ENCODE measurements at regions not wholly inside any gene's neighbourhood (a gene's known extent, or its start where the extent isn't known, plus 50 kb on each side); places are given as distances from the start of the nearest gene placed in this dataset.

DNA sequence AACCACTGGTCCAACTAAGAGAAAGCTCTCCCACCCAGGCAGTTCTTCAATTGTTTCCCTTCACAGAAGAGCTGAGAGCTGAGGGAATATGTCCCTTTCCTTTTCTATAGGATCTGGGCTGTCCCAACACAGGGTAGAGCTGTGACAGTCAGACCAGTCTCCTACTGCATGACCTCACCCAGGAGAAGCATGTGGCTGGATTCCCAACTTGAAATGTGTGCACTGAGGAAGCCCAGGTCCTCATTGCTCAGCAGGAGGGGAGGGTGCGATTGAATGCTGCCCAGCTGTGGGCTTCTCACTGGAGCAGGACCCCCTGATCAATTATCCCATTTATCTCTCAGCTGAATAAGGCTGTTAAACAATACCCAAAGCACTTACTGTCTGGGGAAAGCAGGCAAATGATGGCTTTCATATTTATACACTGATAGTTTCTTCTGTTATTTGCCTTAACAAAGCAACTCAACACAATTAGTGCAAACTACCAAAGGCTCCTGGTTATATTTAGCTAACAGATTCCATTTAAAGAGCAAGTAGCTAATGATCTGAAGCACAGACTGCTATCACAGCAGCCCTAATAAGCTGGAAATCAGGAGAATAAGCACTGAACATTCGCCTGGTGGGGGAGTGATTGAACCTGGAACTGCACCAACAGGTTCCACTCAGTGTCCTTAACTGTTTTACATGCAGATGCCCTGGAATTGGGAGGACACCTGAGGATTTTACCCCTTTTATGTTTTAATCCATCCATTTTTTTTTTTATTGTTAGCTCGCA lies 508.8 kb downstream of the CCSER2 start:
- no peak for TF ChIP-seq TAF1 (IDR thresholded peaks at IDR 0.05; ENCODE audit: borderline replicate concordance, low read depth, low read length)
- no peak for TF ChIP-seq POLR2AphosphoS5 (IDR thresholded peaks at IDR 0.05; ENCODE audit: low read depth, low read length)

Data from GM12892 (cell line).